ENCODE measurements at regions not wholly inside any gene's neighbourhood (a gene's known extent, or its start where the extent isn't known, plus 50 kb on each side); places are given as distances from the start of the nearest gene placed in this dataset.

DNA sequence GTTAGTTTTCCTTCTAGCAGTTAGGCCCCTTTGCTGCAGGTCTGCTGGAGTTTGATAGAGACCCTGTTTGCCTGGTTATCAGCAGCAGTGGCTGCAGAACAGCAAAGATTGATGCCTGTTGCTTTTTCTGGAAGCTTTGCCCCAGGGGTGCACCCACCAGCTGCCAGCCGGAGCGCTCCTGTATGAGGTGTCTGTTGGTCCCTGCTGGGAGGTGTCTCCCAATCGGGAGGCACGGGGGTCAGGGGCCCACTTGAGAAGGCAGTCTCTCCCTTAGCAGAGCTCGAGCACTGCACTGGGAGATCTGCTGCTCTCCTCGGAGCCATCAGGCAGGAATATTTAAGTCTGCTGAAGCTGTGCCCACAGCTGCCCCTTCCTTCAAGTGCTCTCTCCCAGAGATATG, 825.3 kb upstream of the GRM7 start:
- DNase-seq (ENCODE audit: extremely low spot score, unreplicated experiment): no peak
- no peaks in the 10 kb centered on the region for H3K4me1 Mint-ChIP-seq (ENCODE audit: unreplicated experiment)
- H3K36me3 Mint-ChIP-seq (ENCODE audit: unreplicated experiment): no peaks in the 10 kb centered on the region
- TF ChIP-seq, protein P1, sequence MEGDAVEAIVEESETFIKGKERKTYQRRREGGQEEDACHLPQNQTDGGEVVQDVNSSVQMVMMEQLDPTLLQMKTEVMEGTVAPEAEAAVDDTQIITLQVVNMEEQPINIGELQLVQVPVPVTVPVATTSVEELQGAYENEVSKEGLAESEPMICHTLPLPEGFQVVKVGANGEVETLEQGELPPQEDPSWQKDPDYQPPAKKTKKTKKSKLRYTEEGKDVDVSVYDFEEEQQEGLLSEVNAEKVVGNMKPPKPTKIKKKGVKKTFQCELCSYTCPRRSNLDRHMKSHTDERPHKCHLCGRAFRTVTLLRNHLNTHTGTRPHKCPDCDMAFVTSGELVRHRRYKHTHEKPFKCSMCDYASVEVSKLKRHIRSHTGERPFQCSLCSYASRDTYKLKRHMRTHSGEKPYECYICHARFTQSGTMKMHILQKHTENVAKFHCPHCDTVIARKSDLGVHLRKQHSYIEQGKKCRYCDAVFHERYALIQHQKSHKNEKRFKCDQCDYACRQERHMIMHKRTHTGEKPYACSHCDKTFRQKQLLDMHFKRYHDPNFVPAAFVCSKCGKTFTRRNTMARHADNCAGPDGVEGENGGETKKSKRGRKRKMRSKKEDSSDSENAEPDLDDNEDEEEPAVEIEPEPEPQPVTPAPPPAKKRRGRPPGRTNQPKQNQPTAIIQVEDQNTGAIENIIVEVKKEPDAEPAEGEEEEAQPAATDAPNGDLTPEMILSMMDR (IDR thresholded peaks at IDR 0.05): no peak
- H3K4me3 Mint-ChIP-seq (ENCODE audit: unreplicated experiment): no peak overlapping the region
- H3K9me3 Mint-ChIP-seq (ENCODE audit: unreplicated experiment): peaks cover 61% of the 10 kb centered on the region
- H3K27ac Mint-ChIP-seq (ENCODE audit: unreplicated experiment): no peak overlapping the region
- H3K27me3 Mint-ChIP-seq (ENCODE audit: unreplicated experiment): no peaks in the 10 kb centered on the region

DNA sequence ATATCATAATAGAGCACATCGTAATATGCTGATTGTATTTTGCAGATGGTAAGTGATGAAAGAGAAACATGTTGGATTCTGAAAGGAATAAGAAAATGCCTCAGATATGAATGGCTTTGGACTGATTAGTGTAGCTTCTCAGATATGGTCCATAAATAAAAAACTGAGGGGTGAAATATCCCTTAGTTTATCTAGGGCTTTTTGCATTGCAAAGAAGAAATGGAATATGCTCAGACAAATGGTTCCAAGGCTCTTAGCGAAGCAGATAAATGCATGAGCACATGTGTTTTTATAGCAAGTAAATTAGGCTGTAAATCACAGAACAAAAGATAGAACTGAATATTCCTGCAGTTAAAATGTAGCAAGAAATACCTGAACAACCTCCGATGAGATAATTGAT, 820.9 kb upstream of the GRM7 start:
- Mint-ChIP-seq H3K9me3 (ENCODE audit: unreplicated experiment) (peaks cover 48% of the 10 kb centered on the region), H3K36me3 (ENCODE audit: unreplicated experiment) (no peaks in the 10 kb centered on the region), H3K27ac (ENCODE audit: unreplicated experiment) (no peak overlapping the region), H3K27me3 (ENCODE audit: unreplicated experiment) (no peaks in the 10 kb centered on the region), H3K4me3 (ENCODE audit: unreplicated experiment) (no peak overlapping the region), H3K4me1 (ENCODE audit: unreplicated experiment) (no peaks in the 10 kb centered on the region)
- no peak for DNase-seq (ENCODE audit: extremely low spot score, unreplicated experiment)
- TF ChIP-seq, protein P1 (IDR thresholded peaks at IDR 0.05): no peak

DNA sequence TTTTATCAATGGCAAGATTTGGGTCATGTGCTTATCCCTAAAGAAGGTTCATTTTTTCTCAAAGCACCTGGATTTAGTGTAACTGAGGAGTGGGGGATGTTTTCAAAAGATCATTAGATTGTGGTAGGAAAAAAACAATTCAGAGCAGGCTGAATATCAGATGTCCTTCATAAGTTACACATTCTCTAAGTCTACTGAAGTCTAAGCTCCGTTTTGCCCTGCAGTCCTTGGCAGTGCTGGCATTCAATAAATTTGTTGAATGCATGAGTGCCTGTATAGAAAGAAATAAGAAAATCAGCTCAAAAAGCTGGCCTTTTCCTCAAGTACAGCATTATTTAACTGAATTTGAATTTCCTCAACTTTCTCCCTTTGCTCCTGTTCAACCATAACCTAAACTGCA, 819.0 kb upstream of the GRM7 start:
- no peak for DNase-seq (ENCODE audit: extremely low spot score, unreplicated experiment)
- TF ChIP-seq, protein P1 (IDR thresholded peaks at IDR 0.05): no peak
- Mint-ChIP-seq H3K27ac (ENCODE audit: unreplicated experiment) (no peak overlapping the region), H3K36me3 (ENCODE audit: unreplicated experiment) (no peaks in the 10 kb centered on the region), H3K4me1 (ENCODE audit: unreplicated experiment) (no peaks in the 10 kb centered on the region), H3K4me3 (ENCODE audit: unreplicated experiment) (no peak overlapping the region), H3K27me3 (ENCODE audit: unreplicated experiment) (no peaks in the 10 kb centered on the region), H3K9me3 (ENCODE audit: unreplicated experiment) (peaks cover 57% of the 10 kb centered on the region)

DNA sequence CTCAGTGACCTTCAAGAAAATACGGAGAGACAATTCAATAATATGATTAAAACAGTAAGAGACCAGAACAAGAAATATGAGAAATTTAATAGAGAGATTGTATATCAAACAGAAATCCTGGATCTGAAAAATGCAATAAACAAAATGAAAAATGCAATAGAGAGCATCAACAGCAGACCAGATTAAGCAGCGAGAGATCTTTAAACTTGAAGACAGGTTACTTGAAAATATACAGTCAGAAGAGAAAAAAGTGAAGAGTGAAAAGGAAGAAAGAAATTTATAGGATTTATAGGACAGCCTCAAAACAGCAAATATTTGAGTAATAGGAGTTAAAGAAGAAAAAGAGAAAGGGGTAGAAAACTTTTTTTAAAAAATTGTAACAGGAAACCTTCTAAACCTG, 813.9 kb upstream of the GRM7 start:
- Mint-ChIP-seq H3K4me3 (ENCODE audit: unreplicated experiment) (no peak overlapping the region), H3K27ac (ENCODE audit: unreplicated experiment) (no peak overlapping the region), H3K4me1 (ENCODE audit: unreplicated experiment) (no peaks in the 10 kb centered on the region), H3K9me3 (ENCODE audit: unreplicated experiment) (peaks cover 58% of the 10 kb centered on the region), H3K27me3 (ENCODE audit: unreplicated experiment) (no peaks in the 10 kb centered on the region), H3K36me3 (ENCODE audit: unreplicated experiment) (no peaks in the 10 kb centered on the region)
- TF ChIP-seq, protein P1 (IDR thresholded peaks at IDR 0.05): no peak
- DNase-seq (ENCODE audit: extremely low spot score, unreplicated experiment): no peak

DNA sequence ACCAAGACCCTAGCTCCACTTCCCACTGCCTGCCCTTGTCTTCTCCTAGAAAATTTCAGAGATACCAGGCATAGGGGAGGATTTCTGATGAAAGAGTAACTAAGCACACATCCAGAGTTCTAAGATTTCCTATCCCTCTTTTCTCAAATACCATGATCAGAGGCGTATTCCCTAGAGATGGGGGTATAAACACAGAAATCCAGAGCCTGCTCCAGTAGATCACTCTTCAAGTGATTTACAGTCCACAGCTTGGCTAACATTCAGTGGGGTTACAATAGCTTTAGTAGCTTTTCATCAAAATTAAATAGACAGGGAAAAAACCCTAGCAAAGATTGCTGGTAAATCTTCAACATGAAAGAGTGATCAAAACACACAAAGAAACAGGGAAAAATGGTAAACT, 800.7 kb upstream of the GRM7 start:
- Mint-ChIP-seq H3K4me1 (ENCODE audit: unreplicated experiment) (no peaks in the 10 kb centered on the region), H3K27ac (ENCODE audit: unreplicated experiment) (no peak overlapping the region), H3K36me3 (ENCODE audit: unreplicated experiment) (no peaks in the 10 kb centered on the region), H3K9me3 (ENCODE audit: unreplicated experiment) (peaks cover 22% of the 10 kb centered on the region), H3K4me3 (ENCODE audit: unreplicated experiment) (no peak overlapping the region), H3K27me3 (ENCODE audit: unreplicated experiment) (no peaks in the 10 kb centered on the region)
- no peak for DNase-seq (ENCODE audit: extremely low spot score, unreplicated experiment)
- TF ChIP-seq, protein P1 (IDR thresholded peaks at IDR 0.05): no peak

Measured in osteocyte (in vitro differentiated cells).